B cell (primary cell): ENCODE measurements at regions not wholly inside any gene's neighbourhood (a gene's known extent, or its start where the extent isn't known, plus 50 kb on each side); places are given as distances from the start of the nearest gene placed in this dataset.

Experiments used
- ATAC-seq: fragments of 200-7000 bp; cut with Tn5 transposase; one replicate; pipeline ENCODE4 v1.10.0; 2021; ENCODE audit warnings: low read depth, mild to moderate bottlenecking, moderate number of reproducible peaks, moderate library complexity
- CTCF ChIA-PET: fragments of 350-600 bp; sonication (Branson Sonifier 250); formaldehyde crosslinking; loops from one replicate; lab custom pipeline; 2021; ENCODE audit warnings: antibody characterized with exemption, inconsistent platforms; lab: Charles Lee
- POLR2A ChIA-PET: fragments of 350-600 bp; sonication (Branson Sonifier 250); formaldehyde crosslinking; loops from one replicate; lab custom pipeline; 2021; ENCODE audit warnings: antibody characterized with exemption; lab: Charles Lee
- DNase-seq: peaks from one replicate; pipeline ENCODE4 v3.0.0; 2013
- H2AFZ ChIP-seq: 2 replicates; pipeline ENCODE4 v1.6.1; 2012; ENCODE audit warnings: mild to moderate bottlenecking, low read depth, low read length; ENCODE audit not compliant: insufficient read depth, poor library complexity, severe bottlenecking
- H3K27ac ChIP-seq, 2 donors: 1 replicate in 1 of 2; 2 replicates in 1 of 2; pipeline ENCODE4 v1.5.1; 2012 to 2013; ENCODE audit warnings: low read length in 2 of 2, mild to moderate bottlenecking in 2 of 2, moderate library complexity in 1 of 2
- H3K27me3 ChIP-seq, 4 experiments: fragments of 200-600 bp in 1 of 4; sonication (generic) in 1 of 4; replicated peaks in 1 of 4; 1 replicate in 2 of 4; 2 replicates in 2 of 4; pipeline versions ENCODE4 v1.6.1 to v1.7.0; 2013 to 2016; ENCODE audit warnings: low read length in 3 of 4, mild to moderate bottlenecking in 2 of 4, mixed read lengths in 1 of 4, moderate library complexity in 1 of 4; ENCODE audit not compliant: insufficient read depth in 4 of 4, control insufficient read depth in 3 of 4; ENCODE audit errors: control extremely low read depth in 1 of 4
- H3K36me3 ChIP-seq, 2 experiments: replicated peaks in 1 of 2; 1 replicate in 1 of 2; 2 replicates in 1 of 2; pipeline versions ENCODE4 v1.6.1 to v1.7.1; 2013; ENCODE audit warnings: low read length in 1 of 2; ENCODE audit not compliant: insufficient read depth in 2 of 2, control insufficient read depth in 1 of 2; ENCODE audit errors: control extremely low read depth in 1 of 2, extremely low read depth in 1 of 2
- H3K4me1 ChIP-seq, 2 donors: fragments of 200-600 bp in 1 of 2; sonication (generic) in 1 of 2; 1 replicate in 1 of 2; 2 replicates in 1 of 2; pipeline versions ENCODE4 v1.5.1 to v1.6.1; 2013 to 2017; ENCODE audit warnings: low read length in 2 of 2; ENCODE audit not compliant: control insufficient read depth in 2 of 2, insufficient read depth in 2 of 2
- H3K4me2 ChIP-seq: replicated peaks from 2 replicates; pipeline ENCODE3; 2012; ENCODE audit warnings: mild to moderate bottlenecking, low read depth, low read length; ENCODE audit not compliant: poor library complexity, severe bottlenecking
- H3K4me3 ChIP-seq, 5 experiments: fragments of 200-600 bp in 1 of 5; sonication (generic) in 1 of 5; 1 replicate in 3 of 5; 2 replicates in 2 of 5; pipeline versions ENCODE4 v1.5.1 to v1.7.0; 2011 to 2016; ENCODE audit warnings: low read length in 4 of 5, mild to moderate bottlenecking in 4 of 5, low read depth in 2 of 5, control low read depth in 1 of 5, moderate library complexity in 1 of 5; ENCODE audit not compliant: insufficient read depth in 1 of 5; ENCODE audit errors: control extremely low read depth in 1 of 5, extremely low read depth in 1 of 5
- H3K79me2 ChIP-seq: fragments of 200-600 bp; sonication (generic); one replicate; pipeline ENCODE4 v1.6.0; 2016; ENCODE audit warnings: low read length; ENCODE audit not compliant: control insufficient read depth, insufficient read depth
- H3K9ac ChIP-seq: fragments of 200-600 bp; sonication (generic); 2 replicates; pipeline ENCODE4 v1.6.1; 2017; ENCODE audit warnings: mild to moderate bottlenecking, low read length, moderate library complexity
- H3K9me3 ChIP-seq, 3 donors: one replicate each; pipeline versions ENCODE4 v1.6.1 to v1.7.1; 2013; ENCODE audit warnings: low read length in 2 of 3; ENCODE audit not compliant: control insufficient read depth in 2 of 3, insufficient read depth in 1 of 3; ENCODE audit errors: control extremely low read depth in 1 of 3
- H4K20me1 ChIP-seq: 2 replicates; pipeline ENCODE4 v1.6.0; 2012; ENCODE audit warnings: mild to moderate bottlenecking, low read length; ENCODE audit not compliant: insufficient read depth, control insufficient read depth, poor library complexity, severe bottlenecking
- H3K27ac Mint-ChIP-seq: one replicate; pipeline ENCODE4 v1.8.0; 2021; ENCODE audit warnings: mixed read lengths
- H3K27me3 Mint-ChIP-seq: one replicate; pipeline ENCODE4 v1.8.0; 2021; ENCODE audit warnings: mixed read lengths
- H3K4me1 Mint-ChIP-seq: one replicate; pipeline ENCODE4 v1.8.0; 2021; ENCODE audit warnings: mixed read lengths
- H3K4me3 Mint-ChIP-seq: one replicate; pipeline ENCODE4 v1.8.0; 2021; ENCODE audit warnings: mixed read lengths
- H3K9me3 Mint-ChIP-seq: one replicate; pipeline ENCODE4 v1.8.0; 2022; ENCODE audit warnings: mixed read lengths; ENCODE audit not compliant: insufficient read depth
- CTCF ChIP-seq: fragments of 200-600 bp; IDR thresholded peaks from one replicate; pipeline ENCODE4 v1.8.0; 2022; ENCODE audit warnings: antibody characterized with exemption, mild to moderate bottlenecking
- EZH2 ChIP-seq: IDR thresholded peaks from 2 replicates; pipeline ENCODE4 v1.6.1; 2012; ENCODE audit warnings: borderline replicate concordance, low read depth, mild to moderate bottlenecking, moderate library complexity, low read length; ENCODE audit not compliant: insufficient read depth, poor library complexity, severe bottlenecking
- WGBS: methylation state at CpG from one replicate; pipeline ENCODE4 v1.1.5; 2013; ENCODE audit warnings: missing lambda C conversion rate; ENCODE audit not compliant: insufficient coverage; 5-methylcytosine and 5-hydroxymethylcytosine counted together
- intact Hi-C: fragments of 100-400 bp; cut with micrococcal nuclease; formaldehyde crosslinking; loops from one replicate; pipeline ENCODE4 v1.10.0; 2022

GRCh38 chr14:44774396-44774795 is 187.4 kb downstream of the KLHL28 start:
- no peak overlapping the region for H3K4me3 Mint-ChIP-seq
- no peaks in the 10 kb centered on the region for H3K4me1 ChIP-seq

GRCh38 chr14:44771496-44771895 is 190.3 kb downstream of the KLHL28 start:
- no peak overlapping the region for H3K4me3 Mint-ChIP-seq

More at GRCh38 chr14:44774396-44774795, 187.4 kb downstream of the KLHL28 start:
- ATAC-seq (no peak), DNase-seq (no peak)
- ChIA-PET POLR2A (no interaction called here), CTCF (no interaction called here)
- H4K20me1 ChIP-seq: no peaks in the 10 kb centered on the region
- H3K4me2 ChIP-seq: no peak overlapping the region
- no peak overlapping the region for H2AFZ ChIP-seq
- Mint-ChIP-seq H3K4me1 (no peaks in the 10 kb centered on the region), H3K27ac (no peak overlapping the region), H3K27me3 (no peaks in the 10 kb centered on the region), H3K9me3 (no peaks in the 10 kb centered on the region)
- no peaks in the 10 kb centered on the region for H3K9me3 ChIP-seq
- 35% methylated on average over 2 of the region's 2 CpGs for WGBS
- H3K79me2 ChIP-seq: no peaks in the 10 kb centered on the region
- H3K9ac ChIP-seq: no peak overlapping the region
- no peak overlapping the region for H3K27ac ChIP-seq
- H3K36me3 ChIP-seq: no peaks in the 10 kb centered on the region
- H3K4me3 ChIP-seq: no peak overlapping the region
- no peaks in the 10 kb centered on the region for H3K27me3 ChIP-seq
- intact Hi-C loops: no loop called here
- TF ChIP-seq EZH2: no peak
- TF ChIP-seq CTCF: no peak

More at GRCh38 chr14:44771496-44771895, 190.3 kb downstream of the KLHL28 start:
- Histone ChIP-seq H3K4me1 (no peaks in the 10 kb centered on the region), H3K36me3 (no peaks in the 10 kb centered on the region), H3K27ac (no peak overlapping the region), H3K4me3 (no peak overlapping the region), H3K4me2 (no peak overlapping the region), H2AFZ (no peak overlapping the region), H3K27me3 (no peaks in the 10 kb centered on the region), H4K20me1 (no peaks in the 10 kb centered on the region), H3K9me3 (no peaks in the 10 kb centered on the region), H3K9ac (no peak overlapping the region), H3K79me2 (no peaks in the 10 kb centered on the region)
- TF ChIP-seq CTCF: no peak
- TF ChIP-seq EZH2: no peak
- CTCF ChIA-PET: no interaction called here
- POLR2A ChIA-PET: no interaction called here
- DNase-seq (no peak), ATAC-seq (no peak)
- Mint-ChIP-seq H3K4me1 (no peaks in the 10 kb centered on the region), H3K27me3 (no peaks in the 10 kb centered on the region), H3K9me3 (no peaks in the 10 kb centered on the region), H3K27ac (no peak overlapping the region)
- intact Hi-C loops: no loop called here
- no CpG with 5 or more reads among the region's 1 CpG for WGBS
